BJ (cell line): ENCODE measurements at regions not wholly inside any gene's neighbourhood (a gene's known extent, or its start where the extent isn't known, plus 50 kb on each side); places are given as distances from the start of the nearest gene placed in this dataset.
"Not testable (repeated sequence)": the region's sequence is repeated elsewhere in the genome, so short reads cannot be mapped to it uniquely, and the experiment has no call there.

Experiments used
- CTCF ChIA-PET: fragments of 350-600 bp; formaldehyde crosslinking; extraction: SDS; loops from one replicate; lab custom pipeline; 2021; ENCODE audit warnings: antibody characterized with exemption, inconsistent platforms; lab: Yijun Ruan, JAX
- POLR2A ChIA-PET: fragments of 300-600 bp; sonication (Branson Sonifier 250); formaldehyde crosslinking; extraction: SDS; loops from one replicate; lab custom pipeline; 2021; ENCODE audit warnings: antibody characterized with exemption; lab: Charles Lee
- DNase-seq: peaks from one replicate; pipeline ENCODE4 v3.0.0-alpha.2; 2011; ENCODE audit warnings: low read depth
- H3K27me3 ChIP-seq: 2 replicates; pipeline ENCODE4 v1.6.0; 2011; ENCODE audit warnings: low read length; ENCODE audit not compliant: control insufficient read depth, insufficient read depth
- H3K36me3 ChIP-seq: 2 replicates; pipeline ENCODE4 v1.5.1; 2011; ENCODE audit warnings: low read length; ENCODE audit not compliant: control insufficient read depth, insufficient read depth
- H3K4me3 ChIP-seq: 2 replicates; pipeline ENCODE4 v1.5.1; 2011; ENCODE audit warnings: low read depth, mild to moderate bottlenecking, control low read depth, low read length
- CTCF ChIP-seq: IDR thresholded peaks from 2 replicates; pipeline ENCODE4 v1.5.1; 2011; ENCODE audit warnings: low read depth, mild to moderate bottlenecking, control low read depth, inconsistent platforms, low read length, moderate library complexity; ENCODE audit not compliant: insufficient read depth

- no peak for DNase-seq
- Histone ChIP-seq H3K4me3 (no peak overlapping the region), H3K27me3 (no peaks in the 10 kb centered on the region), H3K36me3 (no peaks in the 10 kb centered on the region)
- POLR2A ChIA-PET = no interaction called here
- CTCF ChIA-PET = interaction anchor here (1.6 kb wide), 1 partner anchor 17 kb away, joined by 4 read pairs; no protein-coding TSS in a partner anchor
- no peak for TF ChIP-seq CTCF
These were observed 809.9 kb downstream of the MCTP2 start for GRCh38 chr15:95041297-95041696.

- H3K36me3 ChIP-seq, CTCF ChIA-PET, POLR2A ChIA-PET, H3K27me3 ChIP-seq, H3K4me3 ChIP-seq, DNase-seq: not testable (repeated sequence)
These were observed 812.0 kb downstream of the MCTP2 start for GRCh38 chr15:95043236-95043932.

- Histone ChIP-seq H3K4me3 (no peak overlapping the region), H3K36me3 (no peaks in the 10 kb centered on the region), H3K27me3 (no peaks in the 10 kb centered on the region)
- no peak for TF ChIP-seq CTCF
- CTCF ChIA-PET = no interaction called here
- POLR2A ChIA-PET = no interaction called here
- DNase-seq = no peak
These were observed 812.6 kb downstream of the MCTP2 start for GRCh38 chr15:95043933-95044313.

- Histone ChIP-seq H3K36me3 (no peaks in the 10 kb centered on the region), H3K4me3 (no peak overlapping the region), H3K27me3 (no peaks in the 10 kb centered on the region)
- CTCF ChIA-PET = interaction anchor here (1.1 kb wide), 1 partner anchor 17 kb away, joined by 3 read pairs; no protein-coding TSS in a partner anchor
- POLR2A ChIA-PET = no interaction called here
- TF ChIP-seq CTCF = no peak
- DNase-seq = no peak
These were observed 813.5 kb downstream of the MCTP2 start for GRCh38 chr15:95044745-95045417.

- CTCF ChIA-PET = no interaction called here
These were observed 820.5 kb downstream of the MCTP2 start for GRCh38 chr15:95051861-95052260.

More at GRCh38 chr15:95051861-95052260, 820.5 kb downstream of the MCTP2 start:
- POLR2A ChIA-PET = no interaction called here
- DNase-seq = no peak
- no peaks in the 10 kb centered on the region for H3K36me3 ChIP-seq
- H3K27me3 ChIP-seq = no peaks in the 10 kb centered on the region
- TF ChIP-seq CTCF = no peak
- no peak overlapping the region for H3K4me3 ChIP-seq
